Panc1 (cell line): ENCODE measurements at regions not wholly inside any gene's neighbourhood (a gene's known extent, or its start where the extent isn't known, plus 50 kb on each side); places are given as distances from the start of the nearest gene placed in this dataset.

Experiments used
- ATAC-seq: fragments of 200-7000 bp; cut with Tn5 transposase; 2 replicates; pipeline ENCODE4 v1.9.1; 2020; ENCODE audit warnings: mild to moderate bottlenecking, moderate library complexity
- BruUV-seq: library from RNA; stranded (reverse); fragments of 400-500 nt; replicated peaks from 2 replicates; lab custom pipeline; 2021; lab: Mats Ljungman, UMichigan
- CTCF ChIA-PET: fragments of 300-600 bp; sonication (Branson Sonifier 250); formaldehyde crosslinking; loops from one replicate; lab custom pipeline; 2022; ENCODE audit warnings: antibody characterized with exemption; lab: Charles Lee
- POLR2A ChIA-PET: fragments of 300-600 bp; sonication (Branson Sonifier 250); formaldehyde crosslinking; loops from one replicate; lab custom pipeline; 2022; ENCODE audit warnings: antibody characterized with exemption; lab: Charles Lee
- DNase-seq: peaks from one replicate; pipeline ENCODE4 v3.0.0-alpha.2; 2010; ENCODE audit warnings: low read depth, low spot score
- H3K27ac ChIP-seq: 2 replicates; pipeline ENCODE4 v1.5.1; 2011; ENCODE audit warnings: mild to moderate bottlenecking, low read length, inconsistent platforms
- H3K27me3 ChIP-seq: fragments of 200-500 bp; sonication (Bioruptor generic); 2 replicates; pipeline ENCODE4 v1.6.0; 2014; ENCODE audit warnings: low read length, inconsistent platforms; ENCODE audit not compliant: control insufficient read depth, insufficient read depth
- H3K36me3 ChIP-seq: fragments of 200-500 bp; sonication (Bioruptor generic); 2 replicates; pipeline ENCODE4 v1.5.1; 2014; ENCODE audit warnings: inconsistent platforms, mild to moderate bottlenecking, low read length, moderate library complexity; ENCODE audit not compliant: control insufficient read depth, insufficient read depth
- H3K4me1 ChIP-seq: 2 replicates; pipeline ENCODE4 v1.5.1; 2011; ENCODE audit warnings: inconsistent platforms, mild to moderate bottlenecking, low read length, moderate library complexity; ENCODE audit not compliant: control insufficient read depth, insufficient read depth
- H3K4me3 ChIP-seq, 2 experiments: 2 replicates each; pipeline ENCODE4 v1.5.1; 2011 to 2012; ENCODE audit warnings: low read depth in 2 of 2, low read length in 2 of 2, mild to moderate bottlenecking in 2 of 2, inconsistent platforms in 1 of 2, moderate library complexity in 1 of 2
- H3K9me3 ChIP-seq: fragments of 200-500 bp; sonication (Bioruptor generic); 2 replicates; pipeline ENCODE4 v1.5.1; 2014; ENCODE audit warnings: low read depth, mild to moderate bottlenecking, inconsistent platforms, low read length, moderate library complexity; ENCODE audit not compliant: control insufficient read depth, insufficient read depth
- POLR2AphosphoS5 ChIP-seq: IDR thresholded peaks from 2 replicates; pipeline ENCODE4 v1.6.1; 2012; ENCODE audit warnings: mild to moderate bottlenecking, low read depth, low read length, moderate library complexity
- SIN3A ChIP-seq: IDR thresholded peaks from 2 replicates; pipeline ENCODE4 v1.6.1; 2012; ENCODE audit warnings: low read depth, mild to moderate bottlenecking, low read length, moderate library complexity, borderline replicate concordance; ENCODE audit not compliant: insufficient read depth
- TCF7L2 ChIP-seq: IDR thresholded peaks from 2 replicates; pipeline ENCODE4 v1.6.1; 2011; ENCODE audit warnings: mild to moderate bottlenecking, low read depth, low read length, inconsistent platforms
- in situ Hi-C: cut with HindIII; loops from 2 replicates; pipeline ENCODE4 v1.10.0; 2016; ENCODE audit warnings: low sequenced_read_pairs, low pct_unique_long_range_greater_than_20kb
- intact Hi-C: fragments of 100-400 bp; cut with micrococcal nuclease; formaldehyde crosslinking; loops from one replicate; pipeline ENCODE4 v1.10.0; 2022; ENCODE audit not compliant: unreplicated experiment
- TF ChIP-seq, protein P1 (sequence below), 2 experiments: IDR thresholded peaks; 2 replicates each; pipeline ENCODE4 v1.6.1; 2011 to 2012; ENCODE audit warnings: low read depth in 2 of 2, control low read depth in 1 of 2, low read length in 1 of 2, mild to moderate bottlenecking in 1 of 2, moderate library complexity in 1 of 2; ENCODE audit not compliant: insufficient read depth in 1 of 2
- TF ChIP-seq, protein P2 (sequence below): fragments of 450-650 bp; IDR thresholded peaks from 2 replicates; pipeline ENCODE4 v1.5.1; 2017; ENCODE audit warnings: mild to moderate bottlenecking

DNA sequence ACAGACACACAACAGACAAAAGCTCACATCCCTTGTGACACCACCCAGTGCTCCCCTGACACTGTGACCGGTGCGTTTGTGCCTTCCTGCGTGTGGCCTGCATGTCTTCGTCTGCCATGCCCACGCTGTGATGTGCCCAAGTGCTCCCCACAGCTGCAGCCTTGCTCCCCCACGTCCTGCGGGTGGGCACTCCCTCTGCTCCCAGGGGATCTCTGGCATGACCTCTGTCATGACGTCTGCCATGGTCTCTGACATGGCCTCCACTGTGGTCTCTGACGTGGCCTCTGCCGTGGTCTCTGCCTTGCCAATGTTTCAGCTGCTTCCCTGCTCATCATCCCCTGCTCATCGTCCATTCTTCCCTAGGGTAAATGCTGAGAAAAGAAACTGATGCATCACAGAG lies 200.9 kb downstream of the DLL1 start:
- DNase-seq (no peak), ATAC-seq (no peak)
- no TSS peak for BruUV-seq
- H3K4me1 ChIP-seq = no peaks in the 10 kb centered on the region
- no peaks in the 10 kb centered on the region for H3K27me3 ChIP-seq
- in situ Hi-C loops (no loop called here), intact Hi-C loops (no loop called here)
- CTCF ChIA-PET = no interaction called here
- H3K36me3 ChIP-seq = no peaks in the 10 kb centered on the region
- POLR2A ChIA-PET = interaction anchor here (0.6 kb wide), 1 partner anchor 172 kb away, joined by 3 read pairs; no protein-coding TSS in a partner anchor
- no peak overlapping the region for H3K27ac ChIP-seq
- no peak for TF ChIP-seq TCF7L2
- TF ChIP-seq, protein P1, sequence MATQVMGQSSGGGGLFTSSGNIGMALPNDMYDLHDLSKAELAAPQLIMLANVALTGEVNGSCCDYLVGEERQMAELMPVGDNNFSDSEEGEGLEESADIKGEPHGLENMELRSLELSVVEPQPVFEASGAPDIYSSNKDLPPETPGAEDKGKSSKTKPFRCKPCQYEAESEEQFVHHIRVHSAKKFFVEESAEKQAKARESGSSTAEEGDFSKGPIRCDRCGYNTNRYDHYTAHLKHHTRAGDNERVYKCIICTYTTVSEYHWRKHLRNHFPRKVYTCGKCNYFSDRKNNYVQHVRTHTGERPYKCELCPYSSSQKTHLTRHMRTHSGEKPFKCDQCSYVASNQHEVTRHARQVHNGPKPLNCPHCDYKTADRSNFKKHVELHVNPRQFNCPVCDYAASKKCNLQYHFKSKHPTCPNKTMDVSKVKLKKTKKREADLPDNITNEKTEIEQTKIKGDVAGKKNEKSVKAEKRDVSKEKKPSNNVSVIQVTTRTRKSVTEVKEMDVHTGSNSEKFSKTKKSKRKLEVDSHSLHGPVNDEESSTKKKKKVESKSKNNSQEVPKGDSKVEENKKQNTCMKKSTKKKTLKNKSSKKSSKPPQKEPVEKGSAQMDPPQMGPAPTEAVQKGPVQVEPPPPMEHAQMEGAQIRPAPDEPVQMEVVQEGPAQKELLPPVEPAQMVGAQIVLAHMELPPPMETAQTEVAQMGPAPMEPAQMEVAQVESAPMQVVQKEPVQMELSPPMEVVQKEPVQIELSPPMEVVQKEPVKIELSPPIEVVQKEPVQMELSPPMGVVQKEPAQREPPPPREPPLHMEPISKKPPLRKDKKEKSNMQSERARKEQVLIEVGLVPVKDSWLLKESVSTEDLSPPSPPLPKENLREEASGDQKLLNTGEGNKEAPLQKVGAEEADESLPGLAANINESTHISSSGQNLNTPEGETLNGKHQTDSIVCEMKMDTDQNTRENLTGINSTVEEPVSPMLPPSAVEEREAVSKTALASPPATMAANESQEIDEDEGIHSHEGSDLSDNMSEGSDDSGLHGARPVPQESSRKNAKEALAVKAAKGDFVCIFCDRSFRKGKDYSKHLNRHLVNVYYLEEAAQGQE (IDR thresholded peaks at IDR 0.05; ENCODE audit: insufficient read depth in 1 of 2, low read depth in 2 of 2, low read length in 1 of 2) = no peak
- TF ChIP-seq, protein P2, sequence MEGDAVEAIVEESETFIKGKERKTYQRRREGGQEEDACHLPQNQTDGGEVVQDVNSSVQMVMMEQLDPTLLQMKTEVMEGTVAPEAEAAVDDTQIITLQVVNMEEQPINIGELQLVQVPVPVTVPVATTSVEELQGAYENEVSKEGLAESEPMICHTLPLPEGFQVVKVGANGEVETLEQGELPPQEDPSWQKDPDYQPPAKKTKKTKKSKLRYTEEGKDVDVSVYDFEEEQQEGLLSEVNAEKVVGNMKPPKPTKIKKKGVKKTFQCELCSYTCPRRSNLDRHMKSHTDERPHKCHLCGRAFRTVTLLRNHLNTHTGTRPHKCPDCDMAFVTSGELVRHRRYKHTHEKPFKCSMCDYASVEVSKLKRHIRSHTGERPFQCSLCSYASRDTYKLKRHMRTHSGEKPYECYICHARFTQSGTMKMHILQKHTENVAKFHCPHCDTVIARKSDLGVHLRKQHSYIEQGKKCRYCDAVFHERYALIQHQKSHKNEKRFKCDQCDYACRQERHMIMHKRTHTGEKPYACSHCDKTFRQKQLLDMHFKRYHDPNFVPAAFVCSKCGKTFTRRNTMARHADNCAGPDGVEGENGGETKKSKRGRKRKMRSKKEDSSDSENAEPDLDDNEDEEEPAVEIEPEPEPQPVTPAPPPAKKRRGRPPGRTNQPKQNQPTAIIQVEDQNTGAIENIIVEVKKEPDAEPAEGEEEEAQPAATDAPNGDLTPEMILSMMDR = no peak
- no peak for TF ChIP-seq POLR2AphosphoS5
- TF ChIP-seq SIN3A = no peak
- H3K4me3 ChIP-seq = no peak overlapping the region
- H3K9me3 ChIP-seq = no peaks in the 10 kb centered on the region

DNA sequence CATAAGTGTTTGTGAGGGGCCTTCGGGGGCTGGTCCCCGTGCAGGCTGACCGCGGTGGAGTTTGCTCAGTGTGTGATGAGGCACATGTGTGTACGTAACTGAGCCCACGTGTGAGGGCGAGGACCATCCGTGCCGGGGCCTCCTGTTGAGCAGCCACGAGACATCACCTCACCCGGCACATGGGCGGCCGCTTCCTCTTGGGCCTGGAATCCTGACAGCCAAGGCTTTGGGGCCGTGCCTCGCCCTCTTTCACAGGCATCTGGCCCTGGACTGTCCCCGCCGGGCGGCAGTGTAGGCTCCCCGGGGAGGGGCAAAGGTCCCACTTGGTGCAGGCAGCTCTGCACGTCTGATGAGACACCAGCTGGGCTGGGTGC lies 202.3 kb downstream of the DLL1 start:
- POLR2A ChIA-PET = no interaction called here
- Histone ChIP-seq H3K9me3 (no peaks in the 10 kb centered on the region), H3K36me3 (no peaks in the 10 kb centered on the region), H3K4me1 (no peaks in the 10 kb centered on the region), H3K4me3 (no peak overlapping the region), H3K27ac (no peak overlapping the region), H3K27me3 (no peaks in the 10 kb centered on the region)
- DNase-seq (no peak), ATAC-seq (no peak)
- BruUV-seq = no TSS peak
- TF ChIP-seq POLR2AphosphoS5 (no peak), TCF7L2 (no peak), SIN3A (no peak)
- TF ChIP-seq, protein P2 = no peak
- TF ChIP-seq, protein P1 (IDR thresholded peaks at IDR 0.05; ENCODE audit: insufficient read depth in 1 of 2, low read depth in 2 of 2, low read length in 1 of 2) = no peak
- intact Hi-C loops (no loop called here), in situ Hi-C loops (no loop called here)
- CTCF ChIA-PET = no interaction called here
